CD4-positive, alpha-beta T cell treated with Interleukin-4 for 4 hours (primary cell): ENCODE measurements at regions not wholly inside any gene's neighbourhood (a gene's known extent, or its start where the extent isn't known, plus 50 kb on each side); places are given as distances from the start of the nearest gene placed in this dataset.
"Not testable (repeated sequence)": the region's sequence is repeated elsewhere in the genome, so short reads cannot be mapped to it uniquely, and the experiment has no call there.

ENCODE experiments used
- DNase-seq: peaks from one replicate; pipeline ENCODE4 v3.0.0-alpha.2; 2020

GRCh38 chr11:24093375-24093774, 403.5 kb upstream of the LUZP2 start:
- no peak for DNase-seq

- no peak for DNase-seq
Observed at GRCh38 chr11:24108609-24109008, 388.2 kb upstream of the LUZP2 start.

GRCh38 chr11:24122291-24122690, 374.6 kb upstream of the LUZP2 start:
- no peak for DNase-seq

GRCh38 chr11:24124876-24125275, 372.0 kb upstream of the LUZP2 start:
- no peak for DNase-seq

DNA sequence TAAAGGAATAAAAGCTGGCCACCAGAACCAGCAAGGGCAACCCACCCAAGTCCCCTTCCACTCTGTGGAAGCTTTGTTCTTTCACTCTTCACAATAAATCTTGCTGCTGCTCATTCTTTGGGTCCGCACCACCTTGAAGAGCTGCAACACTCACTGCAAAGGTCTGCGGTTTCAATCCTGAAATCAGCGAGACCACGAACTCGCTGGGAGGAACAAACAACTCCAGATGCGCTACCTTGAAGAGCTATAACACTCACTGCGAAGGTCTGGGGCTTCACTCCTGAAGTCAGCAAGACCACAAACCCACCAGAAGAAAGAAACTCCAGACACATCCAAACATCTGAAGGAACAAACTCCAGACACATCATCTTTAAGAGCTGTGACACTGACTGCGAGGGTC, 365.2 kb upstream of the LUZP2 start:
- DNase-seq = no peak

DNA sequence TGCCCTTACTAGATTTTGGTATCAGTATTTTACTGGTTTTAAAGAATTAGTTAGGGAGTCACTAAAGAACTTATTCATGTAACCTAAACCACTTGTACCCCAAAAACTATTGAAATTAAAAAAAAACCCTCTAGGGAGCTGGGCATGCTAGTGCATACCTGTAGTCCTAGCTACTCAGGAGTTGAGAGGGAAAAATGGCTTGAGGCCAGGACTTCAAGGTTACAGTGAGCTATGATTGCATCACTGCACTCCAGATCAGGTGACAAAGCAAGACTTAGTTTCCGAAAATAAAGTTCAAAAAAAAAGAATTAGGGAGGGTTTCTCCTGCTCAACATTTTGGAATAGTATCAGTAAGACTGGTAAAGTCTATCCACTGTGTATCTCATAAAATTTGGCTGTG, 364.4 kb upstream of the LUZP2 start:
- no peak for DNase-seq

DNA sequence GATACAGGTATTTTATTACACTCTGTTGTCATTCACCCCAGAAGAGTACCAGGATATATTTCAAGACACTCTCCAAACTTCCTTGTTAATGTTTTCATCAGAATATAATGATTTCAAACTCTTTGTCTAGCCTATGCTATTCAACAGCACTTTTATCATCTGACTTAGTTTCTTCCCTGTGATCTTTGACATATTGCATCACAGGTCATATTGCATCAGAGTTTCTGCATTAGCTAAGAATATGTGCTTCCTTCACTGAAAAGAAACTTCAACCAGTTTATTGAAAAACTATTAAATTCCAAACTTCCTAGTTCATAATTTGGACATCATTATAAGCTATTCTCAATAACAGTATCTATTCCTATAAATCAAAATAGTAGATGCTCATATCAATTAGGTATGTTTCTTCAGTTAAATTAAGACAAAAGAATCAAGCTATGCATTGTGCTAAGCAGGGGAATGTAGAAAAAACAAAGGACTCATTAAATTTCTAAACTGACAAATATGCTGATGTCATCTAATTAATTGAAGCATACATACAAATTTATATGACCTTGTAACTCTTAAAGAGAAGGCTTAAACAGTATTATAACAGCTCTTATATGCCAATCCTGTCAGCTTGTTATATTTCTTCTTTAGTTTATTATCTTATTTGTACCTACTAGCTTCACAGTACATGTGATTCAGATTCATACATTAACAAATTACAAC, 361.8 kb upstream of the LUZP2 start:
- DNase-seq = no peak

DNA sequence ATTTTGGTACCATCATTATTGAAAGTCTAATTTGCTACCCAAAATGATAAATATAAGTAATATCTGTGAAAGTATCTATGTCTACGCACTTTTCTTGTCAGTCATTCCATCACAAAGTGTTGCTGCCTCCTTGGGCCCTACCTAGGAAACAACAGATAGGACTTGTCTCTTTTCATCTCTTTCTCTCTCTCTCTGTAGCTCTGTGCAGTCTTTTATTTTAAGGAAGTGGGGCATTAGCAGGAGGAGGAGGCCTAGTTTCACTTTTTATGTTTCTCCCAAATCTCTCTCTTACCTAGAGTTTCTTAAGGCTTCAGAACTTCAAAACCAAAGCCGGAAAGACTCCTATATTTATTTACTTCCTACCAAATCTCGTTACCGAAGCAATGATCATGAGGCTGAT, 354.8 kb upstream of the LUZP2 start:
- no peak for DNase-seq

DNA sequence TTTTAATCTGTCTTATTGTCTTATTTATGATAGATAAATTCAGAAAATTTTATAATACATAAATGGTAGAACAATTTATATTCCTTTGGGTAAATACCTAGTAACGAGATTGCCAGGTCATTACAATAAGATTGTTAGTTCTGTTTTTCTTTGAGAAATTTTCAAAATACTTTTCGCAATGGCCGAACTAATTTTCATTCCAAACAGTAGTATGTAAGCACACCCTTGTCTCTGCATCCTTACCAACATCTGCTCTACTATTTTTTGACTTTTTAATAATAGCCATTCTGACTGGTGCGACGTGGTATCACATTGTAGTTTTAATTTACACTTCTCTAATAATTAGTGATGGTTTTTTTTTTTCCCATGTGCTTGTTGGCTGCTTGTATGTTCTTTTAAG, 351.4 kb upstream of the LUZP2 start:
- DNase-seq = no peak

GRCh38 chr11:24153337-24153736, 343.5 kb upstream of the LUZP2 start:
- no peak for DNase-seq

GRCh38 chr11:24155792-24156191, 341.1 kb upstream of the LUZP2 start:
- no peak for DNase-seq

- DNase-seq = no peak
Observed at GRCh38 chr11:24157316-24157715, 339.5 kb upstream of the LUZP2 start.

- DNase-seq = no peak
Observed at GRCh38 chr11:24161587-24161986, 335.3 kb upstream of the LUZP2 start.

- DNase-seq = no peak
Observed at GRCh38 chr11:24163146-24163545, 333.7 kb upstream of the LUZP2 start.

DNA sequence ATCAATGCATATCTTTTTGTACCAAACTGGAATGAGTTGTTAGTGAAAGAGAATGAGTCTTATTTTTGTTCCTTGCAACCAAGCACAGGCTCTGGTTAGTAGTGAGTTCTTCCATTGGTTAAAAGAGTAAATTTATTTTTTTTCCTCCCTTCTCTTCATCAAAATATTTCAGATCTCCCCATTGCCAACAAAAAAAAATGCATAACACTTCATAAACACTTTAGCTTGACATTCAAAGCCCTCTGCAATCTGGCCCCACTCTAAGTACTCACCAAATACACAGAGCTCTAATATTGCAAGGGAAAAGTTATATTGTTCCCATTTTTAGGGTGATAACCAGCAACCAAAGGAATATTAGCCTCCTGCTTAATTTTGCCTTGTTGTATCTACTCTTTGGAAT, 333.0 kb upstream of the LUZP2 start:
- no peak for DNase-seq

DNA sequence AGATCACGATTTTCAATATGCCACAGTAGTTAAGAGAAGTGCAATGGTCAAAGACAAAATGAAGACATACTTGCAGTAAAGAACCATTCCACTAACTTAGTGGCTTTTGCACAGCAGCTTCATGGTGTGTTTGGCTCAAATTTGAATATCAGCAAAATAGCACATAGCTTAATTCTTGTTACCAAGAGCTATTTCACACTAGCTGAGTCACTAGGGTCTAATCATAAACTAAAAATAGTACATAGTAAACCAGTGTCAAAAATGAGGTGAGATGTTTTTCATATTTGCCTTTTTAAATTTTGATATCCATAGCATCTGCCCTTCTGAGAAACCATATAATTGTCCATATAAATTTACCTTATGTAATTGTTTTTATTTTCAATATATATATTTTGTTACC, 325.0 kb upstream of the LUZP2 start:
- no peak for DNase-seq

- DNase-seq = no peak
Observed at GRCh38 chr11:24181395-24182047, 315.3 kb upstream of the LUZP2 start.

- DNase-seq = not testable (repeated sequence)
Observed at GRCh38 chr11:24185535-24185934, 311.3 kb upstream of the LUZP2 start.

DNA sequence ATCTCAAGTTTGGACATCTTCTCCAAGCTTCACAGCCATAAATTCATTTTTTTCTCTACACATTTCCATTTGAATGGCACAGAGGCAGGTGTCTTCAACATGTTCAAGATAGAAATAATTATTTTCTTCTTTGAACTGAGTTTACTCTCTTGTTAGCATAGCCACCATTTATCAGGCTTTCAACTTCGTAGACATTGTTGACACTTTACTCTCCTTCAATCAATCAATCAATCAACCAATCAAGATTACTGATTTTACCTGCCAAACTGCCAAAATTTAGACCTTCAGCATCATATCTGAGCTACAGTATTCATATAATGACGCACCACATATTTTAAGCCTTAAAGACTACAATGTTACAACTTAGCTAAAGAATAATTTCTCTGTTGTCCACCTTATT, 300.1 kb upstream of the LUZP2 start:
- DNase-seq = no peak

DNA sequence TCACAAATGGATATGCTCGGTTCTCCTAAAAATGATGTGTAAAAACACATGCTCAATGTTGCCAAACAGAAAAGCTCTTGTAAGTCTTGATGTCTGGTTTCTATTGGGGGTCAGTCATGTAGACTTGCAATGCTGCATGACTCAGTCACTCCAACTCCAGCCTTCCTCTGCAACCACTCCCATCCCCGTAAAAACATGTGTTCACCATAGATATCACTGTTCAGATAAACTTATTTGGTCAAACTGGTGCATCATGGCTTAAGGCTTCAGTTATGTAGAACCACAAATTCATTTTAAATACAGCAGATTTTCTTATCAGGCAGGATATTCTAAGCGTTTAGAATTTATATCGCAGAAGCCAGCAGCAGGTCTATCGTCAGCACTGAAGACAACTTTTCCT, 298.4 kb upstream of the LUZP2 start:
- no peak for DNase-seq

- no peak for DNase-seq
Observed at GRCh38 chr11:24199461-24199860, 297.4 kb upstream of the LUZP2 start.

- DNase-seq = no peak
Observed at GRCh38 chr11:24206030-24206429, 290.8 kb upstream of the LUZP2 start.

DNA sequence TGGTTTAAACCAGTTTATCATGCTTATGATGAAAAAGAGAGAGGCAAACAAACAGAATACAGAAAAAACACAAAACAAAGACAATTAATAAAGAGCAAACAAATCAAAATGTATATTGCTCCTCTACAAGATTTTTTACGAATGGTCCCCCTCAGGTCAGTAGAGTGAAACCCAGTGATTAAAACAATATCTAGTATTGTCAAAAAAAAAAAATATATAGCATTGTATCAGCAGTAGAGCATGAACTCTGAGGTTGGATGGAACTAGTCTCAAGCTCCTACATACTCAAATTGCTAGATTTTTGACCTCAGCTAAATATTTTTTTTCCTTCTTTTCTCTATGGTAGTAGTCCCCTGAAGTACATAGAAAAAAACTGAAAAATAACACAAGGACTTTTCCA, 290.3 kb upstream of the LUZP2 start:
- no peak for DNase-seq

- no peak for DNase-seq
Observed at GRCh38 chr11:24216488-24216887, 280.4 kb upstream of the LUZP2 start.

GRCh38 chr11:24217319-24217718, 279.5 kb upstream of the LUZP2 start:
- DNase-seq = not testable (repeated sequence)
